Calu3 (cell line): ENCODE measurements at regions not wholly inside any gene's neighbourhood (a gene's known extent, or its start where the extent isn't known, plus 50 kb on each side); places are given as distances from the start of the nearest gene placed in this dataset.
A peak's percentile ranks its signal among the peaks of the same experiment; 100 is the strongest.

Experiments
- BruUV-seq: library from RNA; stranded (reverse); fragments of 400-500 nt; replicated peaks from 2 replicates; lab custom pipeline; 2021; lab: Mats Ljungman, UMichigan
- CTCF ChIA-PET: fragments of 300-600 bp; sonication (Branson Sonifier 250); formaldehyde crosslinking; loops from one replicate; lab custom pipeline; 2022; ENCODE audit warnings: antibody characterized with exemption; lab: Charles Lee
- DNase-seq: peaks from one replicate; pipeline ENCODE4 v3.0.0; 2022
- H3K27ac Mint-ChIP-seq: one replicate; pipeline ENCODE4 v1.8.0; 2022; ENCODE audit warnings: mixed read lengths; ENCODE audit not compliant: unreplicated experiment
- H3K27me3 Mint-ChIP-seq: one replicate; pipeline ENCODE4 v1.8.0; 2022; ENCODE audit warnings: mixed read lengths; ENCODE audit not compliant: unreplicated experiment
- H3K36me3 Mint-ChIP-seq: one replicate; pipeline ENCODE4 v1.8.0; 2022; ENCODE audit warnings: mild to moderate bottlenecking, moderate library complexity, mixed read lengths; ENCODE audit not compliant: insufficient read depth, unreplicated experiment
- H3K4me1 Mint-ChIP-seq: one replicate; pipeline ENCODE4 v1.8.0; 2022; ENCODE audit warnings: mild to moderate bottlenecking, low read depth, mixed read lengths; ENCODE audit not compliant: unreplicated experiment
- H3K4me3 Mint-ChIP-seq: one replicate; pipeline ENCODE4 v1.8.0; 2022; ENCODE audit warnings: mild to moderate bottlenecking, low read depth, moderate library complexity, mixed read lengths; ENCODE audit not compliant: unreplicated experiment
- H3K9me3 Mint-ChIP-seq: one replicate; pipeline ENCODE4 v1.8.0; 2022; ENCODE audit warnings: low read depth, mixed read lengths; ENCODE audit not compliant: unreplicated experiment
- CTCF ChIP-seq: fragments of 200-600 bp; IDR thresholded peaks from one replicate; pipeline ENCODE4 v1.8.0; 2022; ENCODE audit warnings: antibody characterized with exemption; ENCODE audit not compliant: unreplicated experiment
- intact Hi-C: fragments of 100-400 bp; cut with micrococcal nuclease; formaldehyde crosslinking; loops from one replicate; pipeline ENCODE4 v1.10.0; 2022; ENCODE audit not compliant: unreplicated experiment

GRCh38 chr11:93084727-93085505 lies 112.9 kb downstream of the SLC36A4 start:
- DNase-seq = no peak
- no peak overlapping the region for H3K27ac Mint-ChIP-seq
- H3K27me3 Mint-ChIP-seq = peaks cover 15% of the 10 kb centered on the region
- no peak overlapping the region for H3K4me3 Mint-ChIP-seq
- H3K36me3 Mint-ChIP-seq = no peaks in the 10 kb centered on the region
- CTCF ChIA-PET = interaction anchor here (0.6 kb wide), 1 partner anchor 72 kb away, joined by 4 read pairs; no protein-coding TSS in a partner anchor
- H3K4me1 Mint-ChIP-seq = no peaks in the 10 kb centered on the region
- intact Hi-C loops = no loop called here
- TF ChIP-seq CTCF = no peak
- no peaks in the 10 kb centered on the region for H3K9me3 Mint-ChIP-seq
- BruUV-seq = no TSS peak

GRCh38 chr11:93089474-93090102 lies 108.2 kb downstream of the SLC36A4 start:
- H3K4me3 Mint-ChIP-seq = no peak overlapping the region

More at GRCh38 chr11:93089474-93090102, 108.2 kb downstream of the SLC36A4 start:
- intact Hi-C loops = no loop called here
- CTCF ChIA-PET = interaction anchor here (0.7 kb wide), 1 partner anchor 1878 kb away, joined by 4 read pairs; no protein-coding TSS in a partner anchor
- no peak for TF ChIP-seq CTCF
- Mint-ChIP-seq H3K36me3 (no peaks in the 10 kb centered on the region), H3K27ac (no peak overlapping the region), H3K27me3 (no peaks in the 10 kb centered on the region), H3K9me3 (no peaks in the 10 kb centered on the region), H3K4me1 (no peaks in the 10 kb centered on the region)
- BruUV-seq = no TSS peak
- DNase-seq = peak; percentile 9
